ENCODE measurements at regions not wholly inside any gene's neighbourhood (a gene's known extent, or its start where the extent isn't known, plus 50 kb on each side); places are given as distances from the start of the nearest gene placed in this dataset.

DNA sequence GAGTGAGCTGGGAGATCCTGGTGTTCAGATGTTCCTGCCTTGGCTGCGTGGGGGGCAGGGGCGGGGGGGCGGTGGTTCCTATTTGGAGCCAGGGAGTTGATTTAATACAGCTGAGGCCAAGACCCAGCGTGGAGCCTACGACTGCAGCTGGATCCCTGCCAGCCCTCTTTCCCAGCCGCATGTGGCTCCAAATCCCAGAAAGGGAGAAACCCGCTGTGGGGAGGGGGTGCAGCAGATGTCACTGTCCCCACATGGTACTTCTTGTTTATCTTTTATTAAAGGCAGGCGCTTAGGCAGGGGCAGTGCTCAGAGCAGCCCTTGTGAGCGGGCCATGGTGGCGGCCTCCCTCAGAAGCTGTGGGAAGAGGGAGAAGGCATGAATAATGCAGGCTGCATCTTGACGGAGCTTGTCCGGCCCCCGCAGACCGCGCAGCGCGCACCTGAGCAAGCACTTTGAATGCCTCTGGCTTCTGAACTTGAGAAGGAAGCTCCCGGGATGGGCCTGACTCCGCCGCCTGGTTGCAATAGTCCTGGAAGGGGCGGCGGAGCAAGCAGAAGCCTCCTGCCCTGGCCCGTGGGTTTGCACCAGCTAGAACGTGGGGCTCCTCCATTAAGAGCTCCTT is 112.1 kb downstream of the GLI2 start:
- H3K4me3 ChIP-seq, result no peak overlapping the region
- H3K27ac ChIP-seq, result peak overlapping the region in 13 of 21 experiments; percentile 0 to 85 (median 50)

DNA sequence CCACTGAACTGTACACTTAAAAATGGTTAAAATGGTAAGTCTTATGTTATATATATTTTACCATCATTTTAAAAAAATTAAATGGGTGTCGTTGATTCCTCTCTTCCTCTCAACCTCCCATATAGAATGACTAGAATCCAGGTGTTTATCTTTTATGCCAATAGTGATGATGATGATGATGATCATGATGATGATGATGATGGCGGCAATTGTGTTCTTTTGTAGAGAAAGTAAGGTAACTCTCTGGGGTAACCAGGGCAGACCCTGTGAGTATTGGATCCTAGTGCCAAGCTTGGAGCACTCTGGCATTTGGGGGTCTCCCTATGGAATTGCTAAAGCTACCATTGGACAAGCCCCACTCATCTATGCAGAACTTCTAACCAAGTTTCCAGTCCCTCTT is 113.6 kb downstream of the GLI2 start:
- Histone ChIP-seq H3K4me3 (no peak overlapping the region), H3K27ac (no peak overlapping the region)

DNA sequence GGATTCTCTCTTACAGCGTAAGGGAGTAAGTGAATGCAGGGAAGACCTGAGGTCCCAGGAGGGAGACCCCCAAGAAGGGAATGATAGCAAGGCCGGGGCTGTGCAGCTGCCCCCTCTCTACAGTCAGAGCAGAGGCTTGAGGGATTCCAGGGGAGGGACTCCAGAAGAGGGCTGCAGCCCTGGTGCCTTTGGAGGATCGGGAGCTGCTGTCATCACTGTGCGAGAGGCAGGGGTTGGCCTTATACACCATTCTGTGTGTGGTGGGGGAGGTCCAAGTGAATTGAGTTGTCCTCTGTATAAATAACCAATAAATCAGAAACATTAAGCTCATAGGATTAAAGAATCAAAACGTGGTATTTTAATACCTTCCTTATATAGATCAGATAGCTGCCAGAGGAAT is 114.9 kb downstream of the GLI2 start:
- Histone ChIP-seq H3K4me3 (no peak overlapping the region), H3K27ac (no peak overlapping the region)

DNA sequence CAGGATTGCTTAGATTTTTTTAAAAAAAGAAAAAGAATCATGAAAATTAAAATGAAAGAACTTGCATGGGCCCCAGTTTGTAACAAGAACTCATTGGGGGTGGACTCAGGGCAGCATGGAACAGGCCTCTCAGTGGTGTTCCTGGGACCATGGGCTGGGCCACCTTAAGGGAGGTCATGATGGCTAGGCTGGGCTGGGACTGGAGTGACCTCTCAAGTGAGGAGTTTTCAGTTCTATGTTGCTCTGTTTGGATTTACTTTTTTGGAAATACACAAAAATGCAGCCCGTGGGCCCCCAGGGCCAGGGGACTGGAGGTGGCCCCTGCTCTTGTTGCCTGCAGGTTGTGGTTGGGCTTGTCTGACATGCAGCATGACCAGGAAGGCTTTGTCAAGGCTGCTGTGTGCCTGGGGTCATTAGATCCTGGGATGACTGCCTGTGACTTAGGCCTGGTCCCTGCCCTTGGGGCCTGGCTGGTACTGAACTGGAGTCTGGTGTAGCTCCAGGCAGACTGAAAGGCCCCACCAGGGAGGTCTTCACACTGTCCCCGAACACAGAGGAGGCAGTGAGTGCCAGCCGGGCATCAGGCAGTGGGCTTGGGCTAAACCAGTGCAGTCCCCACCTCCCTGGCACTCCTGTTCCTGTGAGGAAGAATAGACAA is 115.6 kb downstream of the GLI2 start:
- Histone ChIP-seq H3K4me3 (no peak overlapping the region), H3K27ac (no peak overlapping the region)

DNA sequence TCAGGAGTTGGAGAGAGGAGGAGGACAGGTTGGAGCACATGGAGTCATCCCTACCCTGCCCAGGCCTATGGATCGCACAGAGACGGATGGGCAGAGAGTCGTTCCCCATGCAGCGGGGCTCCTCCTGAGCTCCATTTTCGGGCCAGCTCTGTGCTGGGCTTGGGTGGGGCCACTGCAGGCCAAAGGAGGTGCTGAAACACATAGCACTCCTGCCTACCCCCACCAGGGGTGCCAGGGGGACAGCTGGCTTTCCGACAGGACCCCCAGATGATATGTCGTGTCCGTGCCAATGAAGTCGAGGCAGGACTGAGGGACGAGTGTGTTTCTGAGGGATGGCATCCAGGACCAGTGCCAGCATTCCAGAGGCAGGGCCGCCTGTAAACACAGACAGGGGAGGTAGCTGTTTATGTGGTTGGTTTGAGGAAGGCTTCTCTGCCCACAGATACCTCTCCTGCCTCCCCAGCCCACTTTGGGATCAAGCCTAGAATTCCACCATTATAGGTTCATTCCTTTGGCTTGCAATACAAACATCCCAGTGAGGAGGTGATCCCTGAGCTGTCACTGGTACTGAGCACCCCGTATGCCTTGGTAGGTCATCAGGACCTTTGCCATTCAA is 116.6 kb downstream of the GLI2 start:
- Histone ChIP-seq H3K4me3 (no peak overlapping the region), H3K27ac (no peak overlapping the region)

DNA sequence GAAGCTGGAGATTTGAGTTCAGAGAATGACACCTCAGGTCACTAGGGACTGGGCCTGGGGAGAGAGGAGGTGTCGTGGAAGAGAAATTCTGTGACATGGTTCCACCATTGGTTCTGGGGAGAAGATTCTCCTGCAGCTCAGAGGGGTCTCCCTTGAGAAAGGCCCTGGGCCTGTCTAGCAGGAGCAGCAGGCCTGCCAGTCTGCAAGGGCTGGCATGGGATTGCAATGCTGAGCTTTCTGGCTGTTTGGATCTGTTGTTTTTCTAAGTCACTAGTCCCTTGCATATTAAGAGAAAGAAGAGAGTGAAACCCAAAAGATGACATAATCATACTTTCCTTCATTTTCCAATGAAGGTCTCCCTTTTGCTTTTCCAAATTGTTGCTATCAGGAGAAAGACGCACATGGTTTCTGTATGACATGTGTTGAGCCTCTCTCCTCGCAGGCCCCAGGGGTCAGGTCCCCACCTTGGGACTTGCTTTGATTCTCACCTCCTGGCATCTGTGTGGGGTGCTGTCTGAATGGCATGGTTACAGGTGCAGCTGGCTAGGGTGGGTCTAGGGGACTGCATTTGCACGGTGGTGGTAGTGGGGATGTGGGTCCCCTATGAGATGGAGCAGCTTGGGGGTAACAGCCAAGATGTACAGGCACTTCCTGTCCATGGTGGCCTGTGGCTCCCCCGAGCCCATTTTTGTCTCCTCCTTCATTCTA is 117.8 kb downstream of the GLI2 start:
- H3K4me3 ChIP-seq, result no peak overlapping the region
- no peak overlapping the region for H3K27ac ChIP-seq

DNA sequence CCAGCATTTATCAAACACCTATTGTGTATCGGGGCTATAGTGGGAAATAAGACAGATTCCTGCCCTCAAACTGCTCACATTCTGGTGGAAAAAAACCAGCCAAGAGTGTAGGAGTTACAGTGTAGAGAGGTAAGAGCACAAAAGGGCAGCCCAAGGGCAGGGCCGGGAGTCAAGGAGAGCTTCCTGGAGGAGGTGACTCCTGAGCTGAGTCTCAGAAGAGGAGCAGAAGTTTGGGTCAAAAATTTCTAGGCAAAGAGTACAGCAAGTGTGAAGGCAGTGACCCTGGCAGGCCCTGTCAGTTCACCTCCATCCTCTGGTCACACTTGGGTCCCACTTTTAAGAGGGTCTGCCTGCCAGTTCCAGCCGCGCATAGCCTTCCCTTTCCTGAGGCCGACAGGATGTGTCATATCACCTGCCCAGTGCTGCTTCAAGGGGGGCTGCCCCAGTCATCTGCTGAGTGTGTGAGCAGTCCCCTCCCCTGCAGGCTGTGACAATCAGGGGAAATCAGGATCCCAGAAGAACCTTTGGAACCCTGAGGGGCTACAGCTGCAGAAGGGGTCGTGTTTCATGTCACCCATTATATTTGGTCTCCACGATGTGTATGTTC is 118.4 kb downstream of the GLI2 start:
- H3K4me3 ChIP-seq, result no peak overlapping the region
- no peak overlapping the region for H3K27ac ChIP-seq

DNA sequence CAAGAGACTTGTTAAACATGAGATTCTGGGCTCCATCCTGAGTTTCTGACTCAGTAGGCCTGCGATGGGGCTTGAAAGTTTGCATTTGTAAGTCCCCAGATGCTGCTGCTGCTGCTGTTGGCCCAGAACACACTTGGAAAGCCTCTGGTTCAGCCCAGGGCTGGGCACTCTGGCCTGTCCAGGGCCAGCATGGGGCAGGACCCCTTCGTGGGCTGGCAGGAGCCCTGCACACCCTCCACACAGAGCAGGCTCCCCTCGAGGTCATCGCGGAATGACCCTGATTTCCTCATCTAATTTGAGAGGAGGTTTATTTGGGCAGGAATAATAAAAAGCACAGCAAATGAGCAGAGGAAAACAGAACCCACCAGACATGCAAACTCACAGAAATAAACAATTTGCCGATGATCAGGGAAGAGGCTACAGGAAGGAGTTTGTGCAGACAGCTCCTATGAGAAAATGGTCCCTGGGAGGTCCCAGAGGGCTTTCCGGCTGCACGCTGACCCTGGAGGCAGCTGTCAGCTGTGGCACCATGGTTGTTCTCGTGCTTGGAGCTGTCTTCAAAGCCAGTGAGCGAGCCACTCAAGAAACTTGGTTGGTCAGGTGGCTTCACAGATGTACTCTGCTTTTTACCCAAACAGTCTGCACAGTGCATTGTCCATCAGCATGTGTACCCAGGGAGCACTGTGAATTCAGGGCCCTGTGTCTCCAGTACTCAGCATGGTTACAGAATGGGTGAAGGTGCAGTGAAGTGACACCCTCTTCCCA is 119.3 kb downstream of the GLI2 start:
- Histone ChIP-seq H3K4me3 (no peak overlapping the region), H3K27ac (no peak overlapping the region)

DNA sequence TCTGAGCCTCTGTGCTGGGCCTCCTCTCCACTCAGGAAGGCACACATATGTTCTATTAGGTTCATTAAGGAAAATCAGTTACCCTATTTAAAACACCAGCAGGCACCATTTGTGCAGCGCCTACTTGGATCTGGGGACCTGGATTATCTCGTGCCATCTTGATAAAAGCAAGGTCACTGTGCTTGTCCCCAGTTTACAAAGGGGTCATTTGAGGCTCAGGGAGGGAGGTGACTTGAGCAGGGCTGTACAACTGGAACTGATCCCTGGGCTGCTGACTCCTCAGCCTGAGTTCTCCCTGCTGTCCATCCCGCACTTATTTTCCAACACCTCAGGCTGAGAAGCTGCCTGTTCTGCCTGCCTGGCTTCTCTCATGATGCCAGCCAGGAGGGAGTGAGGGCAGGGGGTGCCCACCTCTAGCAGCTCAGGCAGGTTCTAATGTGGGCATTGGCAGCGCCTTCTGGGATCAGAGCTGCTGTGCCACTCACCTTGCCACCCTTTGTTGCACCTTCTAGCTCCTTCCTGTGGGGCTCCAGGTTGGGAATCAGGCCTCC is 120.3 kb downstream of the GLI2 start:
- Histone ChIP-seq H3K4me3 (no peak overlapping the region), H3K27ac (peak overlapping the region in 1 of 21 experiments; percentile 72)

DNA sequence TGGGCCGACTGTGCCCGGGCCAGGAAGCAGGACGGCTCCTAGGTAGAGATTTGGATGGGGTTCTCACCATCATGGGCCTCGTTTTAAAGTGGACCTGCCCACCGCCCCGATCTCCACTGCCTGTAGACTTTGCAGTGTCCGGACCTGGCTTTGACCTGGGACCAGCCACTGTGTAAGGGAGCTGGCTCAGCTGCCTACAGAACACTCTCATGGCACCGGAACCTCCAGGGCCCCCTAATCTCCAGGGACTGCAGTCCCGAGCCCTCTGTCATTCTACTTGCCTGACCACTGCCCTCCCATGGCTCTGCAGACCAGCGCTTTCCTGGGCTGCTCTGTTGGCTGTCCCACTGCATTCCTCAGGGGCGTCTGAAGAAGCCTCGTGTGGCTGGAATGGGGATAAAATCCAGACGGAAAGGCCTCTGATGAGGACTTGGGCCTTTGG is 120.8 kb downstream of the GLI2 start:
- Histone ChIP-seq H3K4me3 (no peak overlapping the region), H3K27ac (peak overlapping the region in 2 of 21 experiments; percentile 17 to 72)

DNA sequence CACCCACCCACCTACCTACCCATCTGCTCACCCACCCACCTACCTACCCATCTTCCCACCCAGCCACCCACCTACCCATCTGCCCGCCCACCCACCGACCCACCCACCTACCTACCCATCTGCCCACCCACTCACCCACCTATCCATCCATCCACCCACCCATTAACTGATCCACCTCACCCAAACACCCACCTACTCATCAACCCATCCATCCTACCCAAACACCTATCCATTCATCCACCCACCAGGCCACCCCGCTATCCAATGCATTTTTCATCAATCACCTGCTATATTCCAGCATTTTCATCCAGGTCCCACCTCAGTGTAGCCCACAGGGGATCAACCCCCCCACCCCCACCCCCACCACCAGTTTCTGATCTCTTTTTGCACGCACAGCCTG is 121.8 kb downstream of the GLI2 start:
- Histone ChIP-seq H3K27ac (peak overlapping the region in 1 of 21 experiments; percentile 46), H3K4me3 (no peak overlapping the region)

DNA sequence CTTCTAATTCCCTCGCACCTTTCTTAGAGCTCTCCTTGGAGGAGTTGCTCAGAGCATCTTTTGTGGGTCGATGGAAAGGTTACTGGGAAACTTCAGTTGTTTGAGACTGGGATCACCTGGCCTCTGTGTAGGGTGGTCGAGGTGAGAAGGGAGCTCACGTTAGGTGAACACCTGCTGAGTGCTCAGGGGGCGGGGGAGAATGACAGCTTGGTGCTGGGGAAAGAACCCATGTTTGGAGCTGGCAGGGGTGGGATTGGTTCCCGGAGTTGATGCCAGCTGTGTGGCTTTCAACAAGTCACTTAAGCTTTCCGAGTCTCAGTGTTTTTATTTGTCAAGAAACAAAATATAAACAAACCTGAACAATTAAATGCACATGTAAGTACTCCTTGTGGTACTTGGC is 122.3 kb downstream of the GLI2 start:
- H3K27ac ChIP-seq, result peak overlapping the region in 3 of 21 experiments; percentile 38 to 57 (median 46)
- H3K4me3 ChIP-seq, result no peak overlapping the region

DNA sequence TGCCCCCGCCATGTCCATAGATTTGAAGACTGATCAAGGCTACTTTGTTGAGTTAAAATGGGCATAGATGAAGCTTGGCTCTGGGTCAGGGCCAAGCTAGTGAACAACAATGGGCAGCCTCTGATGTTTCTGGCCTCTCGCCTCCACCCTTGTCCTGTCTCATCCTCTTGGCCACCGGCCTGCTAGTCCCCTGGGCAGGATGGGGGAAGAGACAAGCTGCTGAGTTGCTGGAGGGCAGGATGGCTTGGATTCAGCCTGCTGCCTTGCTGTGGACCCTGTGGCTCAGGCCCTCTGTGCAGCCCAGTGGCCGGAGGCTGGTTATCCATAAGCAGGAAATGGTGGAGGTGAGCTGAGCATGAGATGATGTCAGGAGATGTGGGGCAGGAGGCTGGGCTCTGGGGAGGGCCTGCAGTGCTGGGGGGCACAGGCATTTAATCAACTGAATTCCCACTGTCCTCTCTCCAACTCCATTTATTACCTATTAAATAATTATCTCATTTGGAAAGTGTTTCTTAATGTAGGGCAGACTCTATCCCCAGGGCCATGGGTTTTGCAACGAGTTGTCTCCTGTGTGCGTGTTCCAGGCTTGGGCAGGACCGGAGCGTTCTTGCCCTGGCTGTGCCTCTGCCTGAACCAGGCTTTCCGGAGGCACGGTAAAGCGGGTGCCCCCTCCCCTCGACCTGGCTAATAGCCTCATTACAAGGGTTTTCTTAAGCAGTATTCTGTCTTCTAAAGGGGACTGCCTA is 122.9 kb downstream of the GLI2 start:
- Histone ChIP-seq H3K4me3 (no peak overlapping the region), H3K27ac (peak overlapping the region in 5 of 21 experiments; percentile 16 to 57 (median 38))

DNA sequence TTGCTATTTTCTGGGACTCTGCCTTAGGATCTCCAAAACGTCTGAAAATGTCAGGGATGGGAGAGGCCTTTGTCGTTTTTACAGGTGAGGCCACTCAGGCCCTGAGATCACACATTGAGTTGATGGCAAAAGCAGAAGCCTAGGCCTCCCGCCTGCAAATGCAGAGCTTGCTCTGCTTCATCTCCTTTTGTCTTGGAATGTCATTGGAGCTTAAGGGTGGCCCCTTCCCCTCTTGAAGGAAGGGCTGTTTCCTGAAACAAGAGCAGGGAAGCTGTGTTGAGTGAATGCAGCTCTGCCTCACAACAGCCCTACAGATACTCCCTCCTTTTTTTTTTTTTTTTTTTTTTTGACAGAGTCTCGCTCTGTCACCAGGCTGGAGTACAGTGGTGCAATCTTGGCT is 123.5 kb downstream of the GLI2 start:
- Histone ChIP-seq H3K27ac (peak overlapping the region in 2 of 21 experiments; percentile 30 to 35), H3K4me3 (no peak overlapping the region)

DNA sequence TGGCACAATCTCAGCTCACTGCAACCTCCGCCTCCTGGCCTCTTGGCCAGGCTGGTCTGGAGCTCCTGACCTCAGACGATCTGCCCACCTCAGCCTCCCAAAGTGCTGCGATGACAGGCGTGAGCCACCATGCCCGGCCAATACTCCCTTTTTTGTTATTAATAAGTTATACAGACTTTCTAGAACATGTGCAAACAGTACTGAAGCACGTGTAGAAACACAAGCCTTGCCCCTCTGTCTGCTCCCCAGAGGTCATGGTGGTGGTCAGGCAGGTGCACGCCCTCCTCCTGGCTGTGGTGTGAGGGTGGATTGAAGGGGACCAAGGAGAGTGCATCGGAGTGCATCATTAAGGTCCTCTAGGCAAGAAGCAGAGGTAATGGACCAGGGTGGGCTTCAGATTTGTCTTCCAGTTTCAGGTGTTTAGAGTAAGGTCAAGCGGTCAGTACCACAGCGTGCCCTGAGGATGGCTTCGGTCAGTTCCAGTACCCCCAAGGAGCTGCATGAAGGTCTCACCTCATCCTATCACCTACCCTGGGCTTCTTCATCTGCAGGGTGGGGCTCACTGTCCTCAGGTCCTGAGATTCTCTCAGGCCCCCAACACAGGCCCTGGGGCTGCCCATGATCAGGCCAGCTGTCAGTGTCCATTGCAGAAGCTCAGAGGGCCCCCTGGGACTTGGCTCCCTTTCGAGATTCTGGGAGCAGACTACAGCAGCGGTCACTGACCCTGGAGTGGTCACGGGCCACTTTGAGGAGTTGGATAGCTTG is 124.3 kb downstream of the GLI2 start:
- Histone ChIP-seq H3K27ac (no peak overlapping the region), H3K4me3 (no peak overlapping the region)

DNA sequence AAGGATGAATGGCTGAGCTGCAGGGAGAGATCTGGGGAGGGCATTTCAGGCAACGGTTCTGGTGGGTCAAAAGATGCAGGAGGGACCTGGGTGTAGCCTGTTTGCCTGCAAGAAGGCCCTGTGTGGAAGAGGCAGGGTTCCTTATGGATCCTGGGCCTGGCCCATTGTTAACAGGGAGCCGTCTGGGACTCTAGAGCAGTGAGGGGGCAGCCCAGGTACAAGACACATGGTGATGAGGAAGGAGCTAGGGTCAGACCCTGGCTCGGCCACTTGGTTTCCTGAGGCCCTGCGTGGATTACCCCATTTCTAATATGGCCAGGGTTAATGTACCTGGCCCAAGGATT is 124.9 kb downstream of the GLI2 start:
- no peak overlapping the region for H3K27ac ChIP-seq
- no peak overlapping the region for H3K4me3 ChIP-seq

DNA sequence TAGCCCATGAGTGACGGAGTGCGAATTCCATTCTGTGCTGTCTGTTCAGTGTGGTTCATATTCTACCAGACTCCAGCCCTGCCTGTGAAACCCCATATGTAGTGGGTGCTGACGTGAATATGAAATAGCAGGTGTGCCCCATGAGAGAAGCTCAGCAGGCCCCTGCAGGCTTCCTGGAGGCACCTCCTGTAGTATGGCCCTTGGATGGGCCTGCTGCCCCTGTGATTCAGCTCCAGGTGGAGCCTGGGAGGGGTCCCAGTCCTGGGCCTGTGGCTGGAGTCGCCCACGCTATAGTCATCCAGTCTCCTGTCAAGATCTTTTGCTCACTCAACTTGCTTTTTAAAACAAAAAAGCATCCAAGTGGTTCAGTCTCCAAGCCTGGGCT is 125.5 kb downstream of the GLI2 start:
- peak overlapping the region in 1 of 21 experiments; percentile 15 for H3K27ac ChIP-seq
- H3K4me3 ChIP-seq, result no peak overlapping the region
